ENCODE measurements at regions not wholly inside any gene's neighbourhood (a gene's known extent, or its start where the extent isn't known, plus 50 kb on each side); places are given as distances from the start of the nearest gene placed in this dataset.
A peak's percentile ranks its signal among the peaks of the same experiment; 100 is the strongest.

DNA sequence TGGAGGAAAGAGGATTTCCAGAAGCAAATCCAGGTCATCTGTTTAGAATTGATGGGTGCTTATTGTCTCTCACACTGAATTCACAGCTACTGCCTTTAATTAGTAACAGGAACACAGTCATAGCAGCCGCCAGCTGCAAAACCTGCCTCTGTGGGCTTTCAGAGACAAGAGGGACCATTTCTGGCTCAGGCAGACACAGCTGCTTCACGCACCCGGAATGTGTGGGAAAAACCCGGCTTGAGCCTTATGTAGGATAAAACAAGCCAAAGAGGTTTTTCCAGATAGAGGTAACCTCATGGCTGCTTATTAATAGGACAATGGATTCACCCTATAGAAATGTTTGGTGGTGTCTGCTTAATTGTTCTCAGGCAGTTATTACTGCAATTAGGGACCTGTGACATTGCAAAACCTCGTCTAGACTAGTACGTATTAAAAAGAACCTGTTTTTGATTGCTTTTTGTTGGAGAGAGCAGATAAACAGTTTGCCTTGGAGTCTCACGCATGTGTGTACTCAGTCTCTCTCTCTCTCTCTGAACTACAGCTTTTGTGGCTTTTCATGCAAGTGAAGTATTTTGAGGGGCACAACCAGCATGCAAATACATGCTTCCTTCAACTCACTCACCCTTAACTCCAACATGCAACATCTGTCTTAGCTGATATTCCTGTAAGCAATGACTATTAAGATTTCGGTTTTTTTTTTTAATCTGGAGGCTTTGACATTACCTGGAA lies 302.7 kb downstream of the PLK2 start:
- intact Hi-C loops (cut with micrococcal nuclease; ENCODE audit: unreplicated experiment): no loop called here
- no peaks in the 10 kb centered on the region for H3K27me3 Mint-ChIP-seq (ENCODE audit: unreplicated experiment)
- H3K27ac Mint-ChIP-seq (ENCODE audit: unreplicated experiment): no peak overlapping the region
- no peak overlapping the region for H3K4me3 Mint-ChIP-seq (ENCODE audit: low read depth, unreplicated experiment)
- CTCF ChIA-PET: no interaction called here
- no peak for DNase-seq
- no peaks in the 10 kb centered on the region for H3K9me3 Mint-ChIP-seq (ENCODE audit: low read depth, unreplicated experiment)
- BruUV-seq (replicated peaks): no TSS peak
- H3K36me3 Mint-ChIP-seq (ENCODE audit: insufficient read depth, unreplicated experiment): no peaks in the 10 kb centered on the region
- H3K4me1 Mint-ChIP-seq (ENCODE audit: low read depth, unreplicated experiment): peaks cover 8% of the 10 kb centered on the region
- TF ChIP-seq, protein P1, sequence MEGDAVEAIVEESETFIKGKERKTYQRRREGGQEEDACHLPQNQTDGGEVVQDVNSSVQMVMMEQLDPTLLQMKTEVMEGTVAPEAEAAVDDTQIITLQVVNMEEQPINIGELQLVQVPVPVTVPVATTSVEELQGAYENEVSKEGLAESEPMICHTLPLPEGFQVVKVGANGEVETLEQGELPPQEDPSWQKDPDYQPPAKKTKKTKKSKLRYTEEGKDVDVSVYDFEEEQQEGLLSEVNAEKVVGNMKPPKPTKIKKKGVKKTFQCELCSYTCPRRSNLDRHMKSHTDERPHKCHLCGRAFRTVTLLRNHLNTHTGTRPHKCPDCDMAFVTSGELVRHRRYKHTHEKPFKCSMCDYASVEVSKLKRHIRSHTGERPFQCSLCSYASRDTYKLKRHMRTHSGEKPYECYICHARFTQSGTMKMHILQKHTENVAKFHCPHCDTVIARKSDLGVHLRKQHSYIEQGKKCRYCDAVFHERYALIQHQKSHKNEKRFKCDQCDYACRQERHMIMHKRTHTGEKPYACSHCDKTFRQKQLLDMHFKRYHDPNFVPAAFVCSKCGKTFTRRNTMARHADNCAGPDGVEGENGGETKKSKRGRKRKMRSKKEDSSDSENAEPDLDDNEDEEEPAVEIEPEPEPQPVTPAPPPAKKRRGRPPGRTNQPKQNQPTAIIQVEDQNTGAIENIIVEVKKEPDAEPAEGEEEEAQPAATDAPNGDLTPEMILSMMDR (IDR thresholded peaks at IDR 0.05; ENCODE audit: unreplicated experiment): no peak

DNA sequence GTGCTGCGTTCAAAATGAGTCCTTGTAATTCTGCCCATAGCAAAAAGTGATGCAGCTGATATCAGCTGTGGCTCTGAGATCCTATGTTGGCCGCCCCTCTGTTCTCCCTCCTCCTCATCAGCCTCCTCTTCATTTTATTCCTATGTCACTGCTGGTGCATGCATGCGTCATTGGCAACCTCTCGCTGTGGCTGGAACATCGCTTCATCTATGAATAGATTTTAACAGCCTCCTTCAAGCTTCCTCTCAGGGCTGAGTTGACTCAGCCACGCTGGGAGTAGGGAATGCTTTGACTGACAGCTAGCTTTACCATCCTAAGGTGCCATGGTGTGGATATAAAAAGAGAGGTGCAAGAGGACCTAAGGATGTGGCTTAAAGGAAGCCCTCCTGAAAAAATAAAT lies 303.5 kb downstream of the PLK2 start:
- no peak for DNase-seq
- no peaks in the 10 kb centered on the region for H3K36me3 Mint-ChIP-seq (ENCODE audit: insufficient read depth, unreplicated experiment)
- BruUV-seq (replicated peaks): no TSS peak
- intact Hi-C loops (cut with micrococcal nuclease; ENCODE audit: unreplicated experiment): no loop called here
- no peak overlapping the region for H3K27ac Mint-ChIP-seq (ENCODE audit: unreplicated experiment)
- no peaks in the 10 kb centered on the region for H3K27me3 Mint-ChIP-seq (ENCODE audit: unreplicated experiment)
- no peaks in the 10 kb centered on the region for H3K9me3 Mint-ChIP-seq (ENCODE audit: low read depth, unreplicated experiment)
- no peak overlapping the region for H3K4me3 Mint-ChIP-seq (ENCODE audit: low read depth, unreplicated experiment)
- peaks cover 8% of the 10 kb centered on the region for H3K4me1 Mint-ChIP-seq (ENCODE audit: low read depth, unreplicated experiment)
- CTCF ChIA-PET: interaction anchor here (0.6 kb wide), 1 partner anchor 97 kb away, joined by 4 read pairs; no protein-coding TSS in a partner anchor
- TF ChIP-seq, protein P1 (IDR thresholded peaks at IDR 0.05; ENCODE audit: unreplicated experiment): no peak

DNA sequence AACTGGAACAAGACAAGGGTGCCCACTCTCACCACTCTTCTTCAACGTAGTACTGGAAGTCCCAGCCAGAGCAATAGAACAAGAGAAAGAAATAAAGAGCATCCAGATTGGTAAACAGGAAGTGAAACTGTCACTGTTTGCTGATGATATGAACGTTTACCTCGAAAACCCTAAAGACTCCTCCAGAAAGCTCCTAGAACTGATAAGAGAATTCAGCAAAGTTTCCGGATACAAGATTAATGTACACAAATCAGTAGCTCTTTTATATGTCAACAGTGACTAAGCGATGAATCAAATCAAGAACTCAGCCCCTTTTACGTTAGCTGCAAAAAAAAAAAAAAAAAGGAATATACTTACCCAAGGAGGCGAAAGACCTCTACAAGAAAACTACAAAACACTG lies 306.6 kb downstream of the PLK2 start:
- no peaks in the 10 kb centered on the region for H3K27me3 Mint-ChIP-seq (ENCODE audit: unreplicated experiment)
- TF ChIP-seq, protein P1 (IDR thresholded peaks at IDR 0.05; ENCODE audit: unreplicated experiment): no peak
- no TSS peak for BruUV-seq (replicated peaks)
- H3K36me3 Mint-ChIP-seq (ENCODE audit: insufficient read depth, unreplicated experiment): no peaks in the 10 kb centered on the region
- H3K27ac Mint-ChIP-seq (ENCODE audit: unreplicated experiment): no peak overlapping the region
- intact Hi-C loops (cut with micrococcal nuclease; ENCODE audit: unreplicated experiment): no loop called here
- no peaks in the 10 kb centered on the region for H3K9me3 Mint-ChIP-seq (ENCODE audit: low read depth, unreplicated experiment)
- peak overlapping the region; percentile 15 for H3K4me3 Mint-ChIP-seq (ENCODE audit: low read depth, unreplicated experiment)
- CTCF ChIA-PET: interaction anchor here (0.6 to 1.1 kb wide), 3 partner anchors 28 to 718 kb away, joined by 3 to 4 read pairs (median 3); no protein-coding TSS in a partner anchor
- peaks cover 16% of the 10 kb centered on the region for H3K4me1 Mint-ChIP-seq (ENCODE audit: low read depth, unreplicated experiment)
- no peak for DNase-seq

DNA sequence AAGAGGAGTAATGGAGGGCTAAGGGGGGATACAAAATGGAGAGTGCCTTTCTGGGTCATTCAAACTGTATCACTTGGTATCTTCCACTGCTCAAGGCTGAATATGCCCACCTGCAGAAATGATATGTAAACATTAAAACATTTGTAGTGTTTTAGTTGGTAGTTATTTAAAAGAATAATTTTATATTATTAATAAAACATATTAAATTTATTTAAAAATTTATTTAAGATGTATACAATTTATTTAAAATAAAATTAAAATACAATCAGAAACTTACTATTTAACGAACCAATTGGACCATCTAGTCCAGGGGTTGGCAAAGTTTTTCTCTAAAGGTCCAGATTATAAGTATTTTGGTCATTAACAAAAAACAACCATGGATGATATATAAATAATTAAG lies 308.5 kb downstream of the PLK2 start:
- no peaks in the 10 kb centered on the region for H3K9me3 Mint-ChIP-seq (ENCODE audit: low read depth, unreplicated experiment)
- no TSS peak for BruUV-seq (replicated peaks)
- TF ChIP-seq, protein P1 (IDR thresholded peaks at IDR 0.05; ENCODE audit: unreplicated experiment): no peak

More for the DNA sequence above, 308.5 kb downstream of the PLK2 start:
- H3K27me3 Mint-ChIP-seq (ENCODE audit: unreplicated experiment): no peaks in the 10 kb centered on the region
- no peaks in the 10 kb centered on the region for H3K36me3 Mint-ChIP-seq (ENCODE audit: insufficient read depth, unreplicated experiment)
- DNase-seq: no peak
- H3K4me3 Mint-ChIP-seq (ENCODE audit: low read depth, unreplicated experiment): no peak overlapping the region
- H3K27ac Mint-ChIP-seq (ENCODE audit: unreplicated experiment): no peak overlapping the region
- intact Hi-C loops (cut with micrococcal nuclease; ENCODE audit: unreplicated experiment): no loop called here
- CTCF ChIA-PET: no interaction called here
- peaks cover 16% of the 10 kb centered on the region for H3K4me1 Mint-ChIP-seq (ENCODE audit: low read depth, unreplicated experiment)
